Right atrium auricular region (tissue), 2 donors: ENCODE measurements at regions not wholly inside any gene's neighbourhood (a gene's known extent, or its start where the extent isn't known, plus 50 kb on each side); places are given as distances from the start of the nearest gene placed in this dataset.

Experiments
- DNase-seq: peaks from one replicate; pipeline ENCODE4 v3.0.0-alpha.2; 2019; ENCODE audit warnings: low spot score
- H3K27ac ChIP-seq, 2 donors: fragments of 200-600 bp; sonication (generic); 1 replicate in 1 of 2; 2 replicates in 1 of 2; pipeline ENCODE4 v1.5.1; 2016 to 2019
- H3K27me3 ChIP-seq, 2 donors: fragments of 200-600 bp; sonication (generic); one replicate each; pipeline versions ENCODE4 v1.5.1 to v1.6.0; 2017 to 2019
- H3K36me3 ChIP-seq: fragments of 200-600 bp; sonication (generic); one replicate; pipeline ENCODE4 v1.5.1; 2016
- H3K4me1 ChIP-seq, 2 donors: fragments of 200-600 bp; sonication (generic); one replicate each; pipeline versions ENCODE4 v1.5.1 to v1.6.0; 2017 to 2019
- H3K4me3 ChIP-seq, 2 donors: fragments of 200-600 bp; sonication (generic); 1 replicate in 1 of 2; 2 replicates in 1 of 2; pipeline ENCODE4 v1.5.1; 2017 to 2019; ENCODE audit warnings: mild to moderate bottlenecking in 1 of 2, moderate library complexity in 1 of 2
- H3K9me3 ChIP-seq, 2 donors: fragments of 200-600 bp; sonication (generic); one replicate each; pipeline ENCODE4 v1.5.1; 2019
- TF ChIP-seq, protein P1 (sequence below), 2 donors: fragments of 200-600 bp; sonication (generic); IDR thresholded peaks; one replicate each; pipeline ENCODE4 v1.5.1; 2019; ENCODE audit warnings: antibody characterized with exemption in 2 of 2

DNA sequence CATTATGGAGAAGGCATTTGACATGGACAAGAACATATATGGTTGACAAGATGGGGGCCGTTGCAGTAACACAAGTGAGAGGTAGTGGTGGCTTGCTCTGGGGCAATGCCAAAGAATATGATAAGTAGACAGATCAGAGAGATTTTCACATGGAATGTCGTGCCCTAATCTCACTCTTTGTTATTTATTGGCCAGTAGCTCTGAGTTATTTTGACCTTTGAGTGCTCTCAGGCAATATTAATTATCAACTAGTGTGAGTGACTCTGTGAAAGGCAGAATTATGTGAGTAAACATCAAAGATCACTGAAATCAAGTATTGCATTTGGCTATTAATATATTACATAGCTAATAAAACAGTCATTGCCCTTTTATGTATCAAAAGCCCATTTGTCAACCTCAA, 164.9 kb upstream of the ADAMTS9 start:
- H3K4me1 ChIP-seq: no peaks in the 10 kb centered on the region
- H3K27me3 ChIP-seq: no peaks in the 10 kb centered on the region
- H3K36me3 ChIP-seq: no peaks in the 10 kb centered on the region
- TF ChIP-seq, protein P1, sequence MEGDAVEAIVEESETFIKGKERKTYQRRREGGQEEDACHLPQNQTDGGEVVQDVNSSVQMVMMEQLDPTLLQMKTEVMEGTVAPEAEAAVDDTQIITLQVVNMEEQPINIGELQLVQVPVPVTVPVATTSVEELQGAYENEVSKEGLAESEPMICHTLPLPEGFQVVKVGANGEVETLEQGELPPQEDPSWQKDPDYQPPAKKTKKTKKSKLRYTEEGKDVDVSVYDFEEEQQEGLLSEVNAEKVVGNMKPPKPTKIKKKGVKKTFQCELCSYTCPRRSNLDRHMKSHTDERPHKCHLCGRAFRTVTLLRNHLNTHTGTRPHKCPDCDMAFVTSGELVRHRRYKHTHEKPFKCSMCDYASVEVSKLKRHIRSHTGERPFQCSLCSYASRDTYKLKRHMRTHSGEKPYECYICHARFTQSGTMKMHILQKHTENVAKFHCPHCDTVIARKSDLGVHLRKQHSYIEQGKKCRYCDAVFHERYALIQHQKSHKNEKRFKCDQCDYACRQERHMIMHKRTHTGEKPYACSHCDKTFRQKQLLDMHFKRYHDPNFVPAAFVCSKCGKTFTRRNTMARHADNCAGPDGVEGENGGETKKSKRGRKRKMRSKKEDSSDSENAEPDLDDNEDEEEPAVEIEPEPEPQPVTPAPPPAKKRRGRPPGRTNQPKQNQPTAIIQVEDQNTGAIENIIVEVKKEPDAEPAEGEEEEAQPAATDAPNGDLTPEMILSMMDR (IDR thresholded peaks at IDR 0.05): no peak
- H3K4me3 ChIP-seq: no peak overlapping the region
- DNase-seq: no peak
- no peak overlapping the region for H3K27ac ChIP-seq
- no peaks in the 10 kb centered on the region for H3K9me3 ChIP-seq

- DNase-seq: no peak
- TF ChIP-seq, protein P1 (IDR thresholded peaks at IDR 0.05): no peak
- no peak overlapping the region for H3K27ac ChIP-seq
- no peaks in the 10 kb centered on the region for H3K9me3 ChIP-seq
- H3K36me3 ChIP-seq: no peaks in the 10 kb centered on the region
- no peaks in the 10 kb centered on the region for H3K4me1 ChIP-seq
- no peak overlapping the region for H3K4me3 ChIP-seq
- H3K27me3 ChIP-seq: no peaks in the 10 kb centered on the region
Measured at GRCh38 chr3:64848822-64849221, 161.0 kb upstream of the ADAMTS9 start.

DNA sequence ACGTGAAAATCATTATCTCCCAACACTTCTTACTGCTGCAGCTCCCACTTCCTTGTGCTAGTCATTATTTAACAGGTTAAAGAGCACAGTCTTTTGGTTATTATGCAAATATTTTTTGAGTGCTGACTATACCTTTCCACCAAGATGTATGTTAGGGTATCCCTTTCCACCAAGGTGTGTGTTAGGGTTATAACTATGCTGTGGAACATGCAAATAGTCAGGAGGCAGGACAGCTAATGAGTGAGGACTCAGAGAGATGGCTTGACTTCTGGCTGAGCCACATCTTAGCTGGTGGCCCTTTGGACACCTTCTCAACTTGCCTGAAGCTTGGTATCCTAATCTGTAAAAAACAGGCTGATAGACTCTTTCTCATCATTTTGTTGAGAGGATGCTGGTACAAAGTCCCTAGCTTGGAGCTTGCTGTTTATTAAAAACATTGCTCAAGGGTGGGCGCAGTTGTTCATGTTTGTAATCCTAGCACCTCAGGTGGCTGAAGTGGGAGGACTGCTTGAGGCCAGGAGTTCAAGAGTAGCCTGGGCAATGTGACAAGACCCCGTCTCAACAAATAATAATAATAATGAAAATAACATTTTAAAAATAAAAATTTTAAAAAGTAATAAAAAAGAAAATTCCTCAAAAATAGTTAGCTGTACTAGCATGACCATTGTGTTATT, 160.5 kb upstream of the ADAMTS9 start:
- TF ChIP-seq, protein P1 (IDR thresholded peaks at IDR 0.05): no peak
- DNase-seq: no peak

DNA sequence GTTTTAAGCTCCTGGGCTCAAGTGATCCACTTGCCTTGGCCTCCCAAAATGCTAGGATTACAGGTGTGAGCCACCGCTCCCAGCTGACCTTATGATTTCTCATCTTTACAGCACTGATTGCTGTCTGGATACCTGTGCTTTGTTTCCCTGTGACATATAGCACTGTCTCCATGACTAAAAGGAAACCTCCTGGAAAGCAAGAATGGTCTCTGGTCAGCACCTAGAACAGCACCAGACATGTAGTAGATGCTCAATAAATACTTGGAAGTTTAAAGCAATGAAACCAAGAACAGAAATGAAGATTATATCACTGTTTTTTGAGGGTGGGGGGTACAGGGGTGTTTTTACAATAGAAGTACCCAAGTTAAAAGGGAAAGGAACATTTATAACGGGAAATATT, 156.8 kb upstream of the ADAMTS9 start:
- Histone ChIP-seq H3K4me3 (no peak overlapping the region), H3K9me3 (no peaks in the 10 kb centered on the region), H3K36me3 (no peaks in the 10 kb centered on the region), H3K27me3 (no peaks in the 10 kb centered on the region), H3K4me1 (no peaks in the 10 kb centered on the region), H3K27ac (no peak overlapping the region)
- TF ChIP-seq, protein P1 (IDR thresholded peaks at IDR 0.05): no peak
- DNase-seq: no peak

More for the DNA sequence above, 160.5 kb upstream of the ADAMTS9 start:
- Histone ChIP-seq H3K4me1 (no peaks in the 10 kb centered on the region), H3K9me3 (no peaks in the 10 kb centered on the region), H3K4me3 (no peak overlapping the region), H3K27ac (no peak overlapping the region), H3K27me3 (no peaks in the 10 kb centered on the region), H3K36me3 (no peaks in the 10 kb centered on the region)

DNA sequence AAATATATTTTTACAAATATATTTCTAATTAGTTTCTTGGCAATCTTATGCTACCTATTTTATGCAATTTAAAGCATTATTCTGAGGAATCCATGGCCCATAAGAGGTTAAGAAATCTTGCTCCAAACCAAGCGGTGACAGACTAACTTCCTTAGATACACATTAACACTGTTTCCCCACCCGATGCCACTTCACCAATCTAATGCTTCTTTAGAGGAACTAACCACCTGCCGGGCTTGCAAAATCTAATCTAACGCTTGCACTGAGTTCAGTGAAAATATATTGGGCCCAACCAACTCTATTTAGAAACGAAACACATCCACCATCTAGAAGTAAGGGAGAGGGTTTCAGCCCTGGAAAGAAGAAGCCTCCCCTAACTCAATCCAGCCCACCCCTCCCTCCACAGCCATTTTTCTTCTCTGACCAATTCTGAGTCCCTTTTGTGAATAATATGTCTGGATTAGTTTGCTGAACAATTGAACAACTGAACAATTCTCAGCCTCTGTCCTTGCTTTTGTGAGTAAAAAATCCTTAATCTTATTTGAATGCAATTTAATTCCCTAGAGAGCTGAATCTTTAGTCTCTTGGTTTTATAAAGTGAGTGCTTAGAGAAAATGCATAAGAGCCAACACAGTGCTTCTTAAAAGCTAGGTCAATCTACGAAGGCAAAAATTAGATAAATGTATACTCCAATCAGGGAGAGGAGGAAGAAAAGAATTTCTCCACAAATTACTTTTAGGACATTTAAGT, 150.4 kb upstream of the ADAMTS9 start:
- Histone ChIP-seq H3K9me3 (no peaks in the 10 kb centered on the region), H3K36me3 (no peaks in the 10 kb centered on the region), H3K27me3 (no peaks in the 10 kb centered on the region), H3K27ac (no peak overlapping the region), H3K4me3 (no peak overlapping the region), H3K4me1 (no peaks in the 10 kb centered on the region)
- TF ChIP-seq, protein P1 (IDR thresholded peaks at IDR 0.05): no peak
- no peak for DNase-seq
